ENCODE measurements at regions not wholly inside any gene's neighbourhood (a gene's known extent, or its start where the extent isn't known, plus 50 kb on each side); places are given as distances from the start of the nearest gene placed in this dataset.

DNA sequence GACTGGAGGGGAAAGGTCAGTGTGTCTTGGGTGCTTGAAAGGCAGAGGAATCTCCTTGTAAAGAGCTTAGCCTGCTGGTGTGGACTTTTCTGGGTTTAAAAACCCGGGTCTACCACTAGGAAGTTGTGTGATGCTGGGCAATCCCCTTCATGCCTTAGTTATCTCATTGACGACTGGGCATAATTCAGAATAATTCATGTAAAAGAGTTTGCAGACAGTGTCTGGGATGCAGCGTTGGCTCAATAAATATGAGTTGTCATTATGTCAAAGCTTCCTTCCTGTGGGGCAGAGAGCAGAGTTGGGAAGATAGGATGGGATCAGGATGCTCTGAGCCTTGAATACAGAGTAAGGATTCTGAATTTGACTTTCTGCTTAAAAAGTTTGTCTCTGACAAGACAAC, 196.4 kb downstream of the ADRA2A start:
- Histone ChIP-seq H3K23ac (ENCODE audit: insufficient read length, low read depth, low read length) (no peak overlapping the region), H3K9me3 (ENCODE audit: control insufficient read depth, low read depth, low read length) (no peaks in the 10 kb centered on the region), H2BK120ac (ENCODE audit: low read depth, low read length, poor library complexity, severe bottlenecking) (no peak overlapping the region), H3K14ac (ENCODE audit: insufficient read depth, low read length) (no peak overlapping the region), H3K4me1 (ENCODE audit: insufficient read depth, low read length) (no peaks in the 10 kb centered on the region), H3K27ac (ENCODE audit: insufficient read length, low read depth, low read length) (no peak overlapping the region), H3K79me1 (ENCODE audit: insufficient read depth, low read depth, low read length, poor library complexity, severe bottlenecking) (no peaks in the 10 kb centered on the region), H3K56ac (ENCODE audit: insufficient read length, low read depth, low read length) (no peak overlapping the region), H4K91ac (ENCODE audit: insufficient read length, low read depth, low read length) (no peak overlapping the region), H3T11ph (ENCODE audit: low read length) (no peak overlapping the region), H2BK12ac (ENCODE audit: insufficient read length, low read depth, low read length) (no peak overlapping the region), H2BK15ac (ENCODE audit: low read depth, low read length) (no peak overlapping the region), H2AK5ac (ENCODE audit: insufficient read length, low read length) (no peak overlapping the region), H3K9ac (ENCODE audit: extremely low read depth, insufficient read length, low read length) (no peak overlapping the region), H3K4ac (ENCODE audit: low read depth, low read length) (no peak overlapping the region), H2AFZ (ENCODE audit: low read length) (no peak overlapping the region), H2BK5ac (ENCODE audit: insufficient read length, low read length) (no peak overlapping the region), H3K27me3 (ENCODE audit: insufficient read depth, low read length) (no peaks in the 10 kb centered on the region), H2BK20ac (ENCODE audit: low read depth, low read length, poor library complexity, severe bottlenecking) (no peak overlapping the region), H3K4me2 (ENCODE audit: insufficient read depth, insufficient read length, low read length) (no peak overlapping the region), H3K79me2 (ENCODE audit: insufficient read depth, low read length) (no peaks in the 10 kb centered on the region), H4K8ac (replicated peaks; ENCODE audit: insufficient read length, low read depth, low read length) (no peak overlapping the region), H4K20me1 (ENCODE audit: control insufficient read depth, insufficient read depth, insufficient read length) (no peaks in the 10 kb centered on the region), H4K5ac (ENCODE audit: insufficient read length, low read depth, low read length) (no peak overlapping the region), H3K18ac (ENCODE audit: insufficient read length, low read depth, low read length) (no peak overlapping the region), H3K23me2 (ENCODE audit: insufficient read length, low read depth, low read length, poor library complexity, severe bottlenecking) (no peaks in the 10 kb centered on the region)
- no peak for DNase-seq
- Mint-ChIP-seq H3K36me3 (ENCODE audit: insufficient read depth in 1 of 3, low read depth in 3 of 3) (no peaks in the 10 kb centered on the region; a peak in 1 of 7 replicates), H3K27me3 (ENCODE audit: low read depth) (no peaks in the 10 kb centered on the region), H3K9me3 (no peaks in the 10 kb centered on the region), H3K4me3 (no peak overlapping the region), H3K27ac (no peak overlapping the region), H3K4me1 (no peaks in the 10 kb centered on the region)
- TF ChIP-seq, protein P1, sequence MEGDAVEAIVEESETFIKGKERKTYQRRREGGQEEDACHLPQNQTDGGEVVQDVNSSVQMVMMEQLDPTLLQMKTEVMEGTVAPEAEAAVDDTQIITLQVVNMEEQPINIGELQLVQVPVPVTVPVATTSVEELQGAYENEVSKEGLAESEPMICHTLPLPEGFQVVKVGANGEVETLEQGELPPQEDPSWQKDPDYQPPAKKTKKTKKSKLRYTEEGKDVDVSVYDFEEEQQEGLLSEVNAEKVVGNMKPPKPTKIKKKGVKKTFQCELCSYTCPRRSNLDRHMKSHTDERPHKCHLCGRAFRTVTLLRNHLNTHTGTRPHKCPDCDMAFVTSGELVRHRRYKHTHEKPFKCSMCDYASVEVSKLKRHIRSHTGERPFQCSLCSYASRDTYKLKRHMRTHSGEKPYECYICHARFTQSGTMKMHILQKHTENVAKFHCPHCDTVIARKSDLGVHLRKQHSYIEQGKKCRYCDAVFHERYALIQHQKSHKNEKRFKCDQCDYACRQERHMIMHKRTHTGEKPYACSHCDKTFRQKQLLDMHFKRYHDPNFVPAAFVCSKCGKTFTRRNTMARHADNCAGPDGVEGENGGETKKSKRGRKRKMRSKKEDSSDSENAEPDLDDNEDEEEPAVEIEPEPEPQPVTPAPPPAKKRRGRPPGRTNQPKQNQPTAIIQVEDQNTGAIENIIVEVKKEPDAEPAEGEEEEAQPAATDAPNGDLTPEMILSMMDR (conservative IDR thresholded peaks at IDR 0.05), result no peak
- WGBS (ENCODE audit: extremely low coverage, insufficient read length, low lambda C conversion rate), result no CpG with 5 or more reads among the region's 3 CpGs
